HG03520 (cell line): ENCODE measurements at regions not wholly inside any gene's neighbourhood (a gene's known extent, or its start where the extent isn't known, plus 50 kb on each side); places are given as distances from the start of the nearest gene placed in this dataset.

Experiments
- ATAC-seq: cut with Tn5 transposase; IDR thresholded peaks from one replicate; pipeline ENCODE4 v1.9.1; 2021; ENCODE audit warnings: mild to moderate bottlenecking, moderate library complexity; ENCODE audit not compliant: unreplicated experiment

DNA sequence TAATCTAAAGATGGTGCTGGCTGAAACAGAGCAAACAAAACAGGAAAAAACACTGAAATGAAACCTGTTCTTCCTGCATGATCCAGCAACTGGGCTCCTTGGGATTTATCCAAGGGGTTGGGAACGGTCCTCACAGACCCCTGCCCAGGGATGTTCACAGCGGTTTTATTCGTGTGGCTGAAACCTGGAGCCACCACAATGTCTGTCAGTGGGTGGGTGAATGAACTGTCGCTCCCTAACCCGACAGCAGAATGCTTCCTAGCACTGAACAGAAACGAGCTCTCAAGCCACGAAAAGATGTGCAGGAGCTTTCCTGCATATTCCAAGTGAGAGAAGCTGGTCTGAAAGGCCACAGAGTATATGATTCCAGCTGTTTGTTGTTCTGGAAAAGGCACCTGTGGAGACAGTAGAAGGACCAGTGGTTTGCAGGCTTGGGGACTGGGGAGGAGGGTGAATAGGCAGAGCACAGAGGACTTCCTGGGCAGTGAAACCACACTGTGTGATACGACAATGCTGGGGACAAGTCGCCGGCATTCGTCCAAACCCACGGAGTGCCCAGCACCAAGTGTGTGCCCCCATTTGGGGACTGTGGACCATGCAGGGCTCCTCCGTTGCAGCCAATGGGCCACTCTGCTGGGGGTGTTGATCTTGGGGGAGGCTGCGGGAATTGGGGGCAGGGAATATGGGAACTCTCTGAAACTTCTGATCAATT, 73.9 kb downstream of the TEX29 start:
- no peak for ATAC-seq

DNA sequence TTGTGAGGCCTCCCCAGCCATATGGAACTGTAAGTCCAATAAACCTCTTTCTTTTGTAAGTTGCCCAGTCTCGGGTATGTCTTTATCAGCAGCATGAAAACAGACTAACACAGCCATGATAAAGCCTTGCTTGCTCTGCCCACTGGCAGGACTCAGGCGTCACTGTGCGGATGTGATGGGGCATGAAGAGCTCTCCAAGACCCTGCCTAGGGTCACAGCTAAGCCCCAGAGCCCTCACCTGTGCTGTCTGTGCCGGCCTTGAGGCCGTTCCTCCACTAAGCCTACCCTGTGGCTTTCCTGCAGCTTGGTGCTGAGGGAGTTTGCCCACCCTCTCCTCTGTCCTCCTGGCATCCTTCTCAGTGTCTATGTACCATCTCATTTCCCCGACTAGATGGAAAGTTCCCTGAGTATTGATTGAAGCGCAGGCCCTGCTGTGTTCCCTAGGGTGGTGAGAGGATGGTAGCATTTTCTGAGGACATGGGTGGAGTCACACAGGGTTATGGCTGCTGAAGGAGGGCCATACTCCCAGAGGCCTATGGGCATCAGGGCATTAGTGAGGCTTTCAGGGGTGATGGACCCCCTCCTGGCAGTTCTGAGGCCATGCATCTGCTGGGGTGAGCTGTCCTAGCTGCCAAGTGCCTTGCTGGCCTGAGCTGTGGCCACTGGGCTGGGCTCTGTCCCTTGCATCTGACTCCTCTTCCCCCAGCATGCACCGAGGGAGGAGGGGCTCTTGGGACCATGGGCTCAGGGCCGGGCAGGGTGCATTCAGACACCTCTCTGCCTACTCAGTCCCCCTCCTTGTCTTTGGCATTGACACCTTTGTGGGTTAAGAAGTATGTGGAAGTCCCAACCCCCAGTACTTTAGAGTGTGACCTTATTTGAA, 75.3 kb downstream of the TEX29 start:
- no peak for ATAC-seq

DNA sequence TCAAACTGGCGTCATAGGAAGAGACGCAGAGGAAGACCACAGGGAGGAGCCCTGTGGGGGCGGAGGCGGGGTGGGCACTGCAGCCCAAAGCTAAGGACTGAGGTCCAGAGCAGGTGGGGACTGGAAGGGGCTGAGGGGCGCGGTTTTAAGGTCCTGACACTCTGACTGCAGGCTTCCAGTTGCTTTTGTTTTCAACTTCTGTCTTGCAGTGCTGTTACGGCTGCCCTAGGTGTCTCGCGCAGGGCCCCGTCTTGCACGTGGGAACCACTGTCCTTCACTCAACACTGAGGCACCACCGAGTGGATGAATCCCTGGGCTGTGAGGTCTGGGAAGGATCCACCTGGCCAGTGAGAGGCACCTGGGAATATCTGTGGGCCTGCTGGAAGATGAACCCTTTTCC, 76.0 kb downstream of the TEX29 start:
- ATAC-seq = no peak

DNA sequence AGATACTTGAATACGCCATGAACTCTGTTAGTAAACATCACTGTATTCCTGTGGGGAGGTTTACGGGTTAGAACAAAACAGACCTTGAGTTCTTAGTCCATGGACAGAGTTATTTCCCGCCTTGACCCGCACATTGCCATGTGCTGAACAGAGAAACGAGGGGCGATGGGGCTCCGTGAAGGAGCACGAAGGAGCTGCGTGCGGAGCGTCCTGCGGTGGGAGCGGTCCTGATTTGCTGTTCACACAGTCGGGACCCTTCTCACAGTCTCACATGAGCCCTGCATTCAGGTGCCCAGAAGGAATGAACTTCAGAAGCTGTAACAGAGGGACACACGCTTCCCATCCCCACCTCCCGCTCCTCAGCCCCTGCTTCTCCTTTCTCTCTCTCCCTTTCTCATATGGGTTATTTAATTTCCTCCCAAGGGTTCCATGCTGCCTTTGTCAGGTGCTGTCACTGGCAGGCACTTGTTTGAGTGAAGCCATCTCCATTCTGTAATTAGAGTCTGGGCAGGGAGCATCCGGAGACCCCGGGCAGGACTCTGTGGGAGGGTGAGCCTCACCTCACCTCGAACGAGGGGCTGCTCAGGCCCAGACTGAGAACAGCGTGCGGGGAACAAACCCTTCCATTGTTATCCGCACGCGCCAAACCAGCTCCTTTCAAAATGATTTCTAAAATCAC, 76.9 kb downstream of the TEX29 start:
- ATAC-seq = no peak

DNA sequence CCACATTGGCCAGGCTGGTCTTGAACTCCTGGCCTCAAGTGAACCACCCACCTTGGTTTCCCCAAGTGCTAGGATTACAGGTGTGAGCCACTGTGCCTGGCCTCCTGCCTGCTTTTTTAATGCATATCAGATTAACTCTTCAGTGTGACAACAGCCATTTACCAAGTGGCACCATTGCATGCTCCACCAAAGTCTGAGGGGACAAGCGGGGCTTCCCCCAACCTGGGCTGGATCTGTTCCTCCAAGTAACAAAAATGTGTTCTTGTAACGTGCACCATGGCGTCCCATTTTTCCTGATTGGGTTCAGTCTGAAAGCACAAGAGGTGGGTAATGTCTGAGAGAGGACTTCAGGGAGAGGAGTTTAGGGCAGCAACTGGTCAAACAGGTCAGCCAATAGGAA, 77.8 kb downstream of the TEX29 start:
- ATAC-seq = no peak

DNA sequence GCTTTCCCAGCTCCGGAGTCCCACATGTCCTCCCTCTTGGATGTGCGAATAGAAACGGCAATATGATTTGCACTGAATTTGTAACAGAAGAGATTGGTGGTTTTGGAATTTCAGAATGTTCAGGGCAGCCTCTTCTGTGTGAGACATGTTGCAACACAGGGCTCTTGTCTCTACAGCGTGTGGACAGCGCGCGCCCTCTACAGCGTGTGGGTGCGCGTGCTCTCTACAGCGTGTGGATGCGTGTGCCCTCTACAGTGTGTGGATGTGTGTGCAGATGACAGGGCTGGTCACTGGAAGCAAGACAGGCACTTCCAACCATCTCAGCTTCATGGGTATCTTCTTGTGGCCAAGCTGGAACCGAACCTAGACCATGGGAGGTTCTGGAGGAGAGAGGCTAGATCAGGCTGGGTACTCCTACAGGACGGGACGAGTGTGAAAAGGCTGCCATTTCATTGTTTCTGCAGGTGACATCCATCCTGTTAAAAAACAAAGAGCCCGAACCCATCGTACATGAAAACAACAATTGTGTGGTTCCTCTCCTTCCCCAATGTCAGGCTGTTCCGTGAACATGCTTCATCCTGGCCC, 78.4 kb downstream of the TEX29 start:
- ATAC-seq = no peak

DNA sequence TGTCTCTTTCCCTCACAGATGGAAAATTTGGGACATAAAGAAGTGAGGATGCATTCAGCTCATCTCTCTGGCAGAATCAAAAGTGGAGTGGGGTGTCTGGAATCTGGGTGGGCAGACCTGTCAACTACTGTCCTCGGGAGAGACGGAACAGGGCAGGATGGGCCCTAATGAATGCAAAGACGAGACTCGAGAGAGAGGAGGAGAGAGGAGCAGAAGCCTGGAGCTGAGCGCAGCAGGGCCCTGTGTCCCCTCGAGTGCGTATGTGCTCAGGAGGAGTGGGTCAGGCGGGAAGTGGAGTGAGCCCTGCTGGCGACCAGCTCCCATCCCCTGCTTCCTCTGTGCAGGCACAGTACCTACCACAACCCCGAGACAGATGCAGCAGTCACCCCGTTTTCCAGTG, 78.9 kb downstream of the TEX29 start:
- ATAC-seq = no peak

DNA sequence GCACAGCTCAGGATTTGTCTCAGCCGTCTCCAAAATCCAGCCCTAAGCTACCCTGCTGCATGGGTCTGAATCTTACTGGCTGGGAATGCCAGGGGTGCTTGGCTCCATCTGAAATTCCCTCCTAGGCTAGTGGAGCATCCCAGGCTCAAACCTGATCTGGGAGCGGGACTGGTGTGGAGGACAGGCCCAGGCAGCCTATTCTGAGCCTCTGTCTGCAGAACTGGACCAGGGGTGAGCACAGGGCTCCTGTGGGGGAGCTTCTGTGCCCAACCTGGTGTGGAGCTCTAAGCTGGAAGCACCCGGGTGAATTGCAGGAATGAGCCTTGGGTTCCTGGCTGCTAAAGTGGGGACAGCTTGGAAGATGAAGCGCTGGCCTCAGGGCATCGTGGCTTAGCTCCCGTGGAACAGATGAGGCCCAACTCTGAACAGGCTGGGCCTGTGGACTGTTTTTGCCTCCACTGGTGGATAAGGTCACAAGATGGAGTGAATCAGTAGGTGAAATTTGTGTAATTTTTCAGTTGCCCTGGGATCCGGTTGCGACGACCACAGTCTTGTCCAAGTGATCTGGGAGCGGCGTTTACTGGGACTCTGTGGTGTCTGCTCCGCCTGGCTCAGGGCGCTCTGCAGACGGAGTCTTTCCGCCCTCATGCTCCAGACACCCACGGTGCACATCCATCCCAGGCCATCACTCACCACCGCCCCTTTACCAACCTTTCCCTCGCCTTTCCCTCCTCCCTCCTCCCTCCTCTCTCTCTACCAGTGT, 79.5 kb downstream of the TEX29 start:
- ATAC-seq = no peak

DNA sequence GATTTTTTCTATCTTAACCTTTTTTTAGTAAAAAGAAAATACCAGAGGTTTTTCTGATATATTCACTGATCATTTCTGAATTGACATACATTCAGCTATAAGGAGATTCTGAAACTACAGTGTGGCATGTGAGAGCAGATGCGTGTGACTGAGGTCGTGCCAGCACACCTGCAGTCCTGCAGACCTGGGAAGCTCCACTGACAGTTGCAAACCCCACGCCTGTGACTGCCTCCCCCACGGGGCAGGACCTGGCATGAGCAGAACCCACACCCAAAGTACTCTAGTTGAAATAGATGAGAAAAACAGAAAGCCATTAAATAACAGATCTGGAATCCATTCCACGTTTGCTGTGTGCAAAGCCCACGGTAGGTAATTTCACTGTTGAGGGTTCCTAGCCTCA, 80.7 kb downstream of the TEX29 start:
- ATAC-seq = no peak

DNA sequence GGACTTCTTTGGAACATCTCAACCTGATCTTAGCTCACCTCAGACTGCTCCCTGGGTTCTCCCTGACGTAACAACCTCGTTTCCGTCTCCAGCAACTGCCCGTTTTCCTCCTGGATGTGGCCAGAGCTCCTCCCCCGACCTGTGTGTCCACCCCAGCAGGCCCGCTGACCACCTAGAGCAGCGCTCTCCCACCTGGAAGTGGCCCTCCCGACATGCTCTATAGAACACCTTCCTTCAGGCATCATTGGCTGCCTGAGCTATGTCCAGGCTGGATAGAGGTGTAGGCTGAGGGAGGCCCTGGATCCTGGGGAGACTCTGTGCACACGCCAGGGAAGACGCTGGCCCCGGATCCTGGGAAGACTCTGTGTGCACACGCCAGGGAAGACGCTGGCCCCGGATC, 81.3 kb downstream of the TEX29 start:
- ATAC-seq = no peak

DNA sequence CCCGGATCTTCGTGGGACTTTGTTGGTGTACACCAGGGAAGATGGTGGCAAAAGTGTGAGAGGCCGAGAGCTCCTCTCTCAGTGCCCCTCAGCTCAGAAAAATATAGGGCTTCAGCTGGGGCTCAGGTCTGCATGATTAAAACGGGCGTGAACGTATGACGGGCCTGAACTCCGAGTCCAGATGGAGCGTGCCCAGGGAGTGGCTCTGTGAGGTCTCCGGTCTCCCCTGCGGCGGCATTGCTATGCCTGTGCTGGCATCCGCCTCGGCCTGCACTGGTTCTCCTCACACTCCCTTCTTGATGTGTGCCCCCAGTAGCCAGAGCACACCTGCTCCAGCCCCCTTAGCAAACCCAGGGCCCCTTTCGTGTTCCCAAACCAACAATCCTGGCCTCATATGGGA, 82.0 kb downstream of the TEX29 start:
- no peak for ATAC-seq

DNA sequence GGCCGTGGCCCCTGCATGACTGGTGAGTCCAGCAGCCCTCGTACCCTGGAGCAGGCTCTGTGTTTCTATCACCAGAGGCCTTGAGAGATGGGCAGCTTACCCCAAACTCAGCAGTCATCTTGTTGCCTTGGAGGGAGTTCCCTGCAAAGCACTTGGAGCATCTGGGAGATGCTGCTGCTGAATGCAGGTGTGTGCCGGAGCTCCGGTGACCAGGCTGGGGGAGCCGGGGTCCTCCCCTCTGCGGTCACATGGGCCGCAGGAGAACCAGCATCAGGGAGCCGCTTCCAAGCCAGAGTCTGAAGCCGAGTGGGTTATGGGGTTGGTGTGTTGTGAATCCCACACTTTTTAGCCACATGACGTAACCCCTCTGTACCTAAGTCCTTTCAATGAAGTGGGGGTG, 82.8 kb downstream of the TEX29 start:
- no peak for ATAC-seq

DNA sequence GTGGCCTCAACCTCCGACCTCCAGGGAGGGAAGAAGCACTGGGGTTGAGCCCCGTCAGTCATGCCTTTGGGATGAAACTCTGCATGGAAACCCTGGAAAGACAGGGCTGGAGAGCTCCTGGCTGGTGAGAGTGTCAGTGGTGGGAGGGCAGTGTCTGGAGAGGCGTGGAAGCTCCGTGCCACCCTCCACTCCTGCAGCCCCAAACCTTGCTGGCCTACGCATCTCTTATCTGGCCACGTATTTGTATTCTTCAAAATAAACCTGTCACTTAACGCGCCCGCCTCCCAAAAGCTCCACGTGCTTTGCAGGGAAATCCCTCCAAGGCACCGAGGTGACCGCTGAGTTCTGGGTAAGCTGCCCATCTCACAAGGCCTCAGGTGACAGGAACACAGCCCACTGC, 84.3 kb downstream of the TEX29 start:
- no peak for ATAC-seq

DNA sequence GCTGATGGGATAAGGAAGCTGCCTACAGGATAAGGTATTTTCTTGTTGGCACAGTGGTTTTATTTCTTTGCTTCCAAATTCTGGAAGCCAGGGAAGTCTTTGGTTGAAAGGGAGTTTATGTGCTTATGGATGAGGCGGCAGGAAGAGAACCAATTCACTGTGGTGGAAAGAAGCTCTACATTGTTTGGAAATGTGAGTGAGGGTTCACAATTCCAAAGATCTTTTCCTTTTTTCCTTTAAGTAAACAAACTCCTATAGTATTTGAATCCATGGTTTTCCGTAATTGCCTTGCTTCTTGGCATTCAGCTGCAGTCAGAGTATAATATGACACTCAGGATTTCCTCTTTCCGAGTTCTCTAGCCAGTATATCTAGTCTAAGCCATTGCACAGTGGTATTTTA, 86.2 kb downstream of the TEX29 start:
- no peak for ATAC-seq

DNA sequence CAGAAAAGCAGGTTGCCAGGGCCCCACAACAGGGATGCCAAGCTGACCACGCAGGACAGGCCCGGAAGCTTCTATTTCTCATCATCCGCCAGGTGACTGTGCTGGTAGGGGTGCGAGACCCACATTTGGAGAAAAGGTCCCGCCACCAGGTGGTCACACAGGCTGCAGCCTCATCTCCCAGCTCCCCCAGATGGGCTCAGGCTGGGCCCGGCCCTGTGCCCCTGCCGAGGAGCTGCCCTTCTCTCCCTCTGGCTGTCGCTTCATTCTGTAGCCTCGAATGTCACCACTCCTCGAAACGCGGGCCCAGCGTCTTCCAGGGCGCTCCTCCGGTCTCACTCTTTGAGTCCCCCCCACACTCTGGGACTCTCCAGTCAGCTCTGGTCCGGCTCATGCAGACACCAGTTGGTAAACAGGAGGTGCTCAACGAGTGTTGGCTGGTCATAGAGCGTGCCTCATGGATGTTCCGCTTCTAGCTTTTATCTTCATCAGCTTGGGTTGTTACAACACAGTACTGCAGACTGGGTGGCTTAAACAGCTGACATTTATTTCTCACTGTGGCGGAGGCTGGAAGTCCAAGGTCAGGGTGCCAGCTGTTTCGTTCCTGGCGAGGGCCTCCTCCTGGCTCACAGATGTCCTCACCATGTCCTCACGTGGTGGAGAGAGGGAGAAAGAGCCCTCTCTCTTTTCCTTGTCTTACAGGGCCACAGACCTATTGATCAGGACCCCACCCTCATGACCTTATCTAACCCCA, 87.1 kb downstream of the TEX29 start:
- no peak for ATAC-seq

DNA sequence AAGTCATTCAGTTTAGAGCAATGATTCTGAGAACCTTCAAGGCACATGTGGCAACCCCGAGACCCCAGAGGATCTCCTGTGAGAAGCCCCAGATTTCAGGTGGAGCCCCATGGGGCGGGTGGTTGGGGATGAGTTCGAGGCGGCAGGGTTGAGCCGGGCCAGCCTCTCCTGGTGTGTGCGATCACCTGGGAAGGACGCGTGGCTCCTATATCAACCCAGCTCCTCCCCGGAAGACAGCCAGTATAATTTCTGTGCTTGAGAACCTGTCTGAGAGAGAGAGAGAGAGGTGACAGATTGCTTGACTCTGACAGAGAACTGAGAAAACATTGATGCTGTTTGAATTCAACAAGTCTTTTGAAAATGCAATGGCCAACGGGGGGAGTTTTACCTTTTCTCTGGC, 89.0 kb downstream of the TEX29 start:
- ATAC-seq = no peak

DNA sequence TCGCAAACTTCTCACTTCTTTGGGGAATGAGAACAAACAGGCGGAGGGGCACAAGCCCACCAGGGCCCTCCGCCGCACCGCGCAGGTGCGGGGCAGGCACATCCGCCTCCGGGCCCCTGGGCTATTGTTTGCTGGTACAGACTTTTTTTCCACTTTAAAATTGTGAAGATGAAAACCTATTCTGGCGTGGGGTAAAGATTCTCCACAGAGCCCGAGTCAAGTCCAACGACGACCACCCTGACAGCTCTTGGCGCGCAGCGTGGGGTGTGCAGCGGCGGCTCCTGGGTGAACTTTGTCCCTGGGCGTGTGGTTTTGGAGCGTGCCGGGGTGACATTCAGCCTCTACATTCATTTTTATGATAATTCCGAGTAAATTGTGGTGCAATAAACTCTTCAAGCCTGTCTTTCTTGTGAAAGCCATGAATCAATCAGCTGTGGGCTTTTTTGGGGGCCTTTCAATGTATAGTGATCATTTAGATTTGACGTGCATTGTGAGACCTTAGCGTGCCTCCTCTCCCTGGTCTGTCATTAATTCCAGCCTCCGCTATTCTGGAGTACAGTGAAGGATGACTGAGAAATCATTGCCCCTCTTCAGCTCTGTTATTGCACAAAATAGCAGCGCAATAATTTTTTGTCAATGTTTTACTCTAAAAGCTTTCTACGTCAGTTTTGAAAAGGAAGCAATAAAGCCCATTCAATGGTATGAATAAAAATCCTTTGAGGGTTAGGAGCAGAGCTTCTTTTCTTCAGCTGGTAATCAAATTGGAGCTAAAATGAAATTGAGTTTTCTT, 90.0 kb downstream of the TEX29 start:
- ATAC-seq = no peak

DNA sequence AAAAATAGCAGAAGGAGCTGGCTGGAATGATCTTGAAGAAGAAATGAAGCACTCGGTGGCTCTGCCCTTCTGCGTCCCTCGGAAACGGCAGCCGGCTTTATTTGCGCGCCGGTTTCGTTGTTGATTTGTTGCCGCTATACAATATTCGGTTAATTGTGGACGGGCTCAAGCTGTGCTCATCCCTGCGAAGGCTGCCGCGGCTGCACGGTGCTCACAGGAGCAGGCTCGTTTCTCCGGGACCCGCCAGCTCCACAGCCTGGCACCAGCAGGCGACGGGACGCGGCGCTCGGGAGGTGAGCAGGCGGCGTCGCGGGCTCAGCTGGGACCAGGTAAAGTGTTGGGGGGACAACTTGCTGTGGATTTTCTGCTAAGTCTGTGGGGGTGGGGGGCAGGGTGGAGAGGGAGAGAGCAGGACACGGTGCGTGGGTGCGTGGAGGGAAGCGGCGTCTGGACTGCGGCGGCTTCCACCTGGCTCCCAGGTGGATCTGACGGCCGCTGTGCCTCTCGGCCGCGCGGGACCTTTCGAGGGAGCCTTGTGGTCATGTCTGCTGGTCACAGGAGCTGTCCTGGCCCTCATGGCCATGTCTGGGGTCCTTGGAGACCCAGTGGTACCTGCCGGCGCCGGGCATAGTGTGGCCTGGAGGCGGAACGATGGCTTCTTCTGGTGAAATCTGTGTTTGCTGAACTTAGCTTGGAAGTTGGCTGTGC, 90.9 kb downstream of the TEX29 start:
- ATAC-seq = no peak
